GM10248 (cell line): ENCODE measurements at regions not wholly inside any gene's neighbourhood (a gene's known extent, or its start where the extent isn't known, plus 50 kb on each side); places are given as distances from the start of the nearest gene placed in this dataset.

Experiments
- CTCF ChIA-PET: fragments of 300-600 bp; sonication (Branson Sonifier 250); formaldehyde crosslinking; extraction: SDS; loops from one replicate; lab custom pipeline; 2021; ENCODE audit warnings: antibody characterized with exemption; lab: Yijun Ruan, JAX
- POLR2A ChIA-PET: fragments of 350-650 bp; sonication (Branson Sonifier 250); formaldehyde crosslinking; extraction: SDS; loops from one replicate; lab custom pipeline; 2020; ENCODE audit warnings: antibody characterized with exemption; lab: Yijun Ruan, JAX
- DNase-seq: peaks from one replicate; pipeline ENCODE4 v3.0.0; 2012; ENCODE audit errors: extremely low spot score
- TF ChIP-seq, protein P1 (sequence below): IDR thresholded peaks from 2 replicates; pipeline ENCODE4 v1.5.1; 2012; ENCODE audit warnings: mild to moderate bottlenecking, low read depth; ENCODE audit errors: extremely low read depth, missing control alignments, control extremely low read depth

DNA sequence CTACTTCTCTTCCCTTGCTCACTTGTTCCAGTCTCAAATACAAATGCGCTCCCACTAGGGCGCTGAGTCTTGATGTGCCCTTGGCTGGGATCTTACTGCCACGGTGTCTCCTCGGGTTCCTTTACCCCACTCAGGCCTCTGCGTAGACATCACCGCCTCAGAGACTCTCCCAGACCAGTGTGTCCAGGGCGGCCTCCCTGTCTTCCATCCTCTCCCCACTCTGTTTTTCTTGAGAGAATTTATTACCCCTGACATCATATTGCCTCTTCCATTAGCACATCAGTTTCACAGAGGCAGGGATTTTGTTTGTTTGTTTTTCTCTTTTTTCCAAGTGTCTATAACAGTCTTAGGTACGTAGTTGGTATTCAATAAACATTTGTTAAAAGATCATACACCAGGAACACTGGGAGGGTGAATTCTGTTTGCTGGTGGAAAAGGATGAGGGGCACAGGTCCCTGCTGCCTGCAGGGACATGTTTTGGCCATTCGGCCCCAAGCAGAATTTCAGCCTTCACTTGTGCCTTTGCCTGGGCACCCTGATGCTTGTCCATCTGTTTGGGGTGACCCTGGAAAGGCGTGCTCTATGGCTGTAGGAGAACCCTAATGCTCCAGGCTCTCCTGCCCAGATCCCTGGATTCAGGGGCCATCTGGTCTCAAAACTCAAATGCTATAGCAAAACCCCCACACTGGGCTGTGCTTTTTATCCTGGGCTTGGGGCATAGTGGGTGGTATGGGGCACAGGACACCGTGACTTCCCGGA, 55.0 kb downstream of the RPL37A start:
- TF ChIP-seq, protein P1, sequence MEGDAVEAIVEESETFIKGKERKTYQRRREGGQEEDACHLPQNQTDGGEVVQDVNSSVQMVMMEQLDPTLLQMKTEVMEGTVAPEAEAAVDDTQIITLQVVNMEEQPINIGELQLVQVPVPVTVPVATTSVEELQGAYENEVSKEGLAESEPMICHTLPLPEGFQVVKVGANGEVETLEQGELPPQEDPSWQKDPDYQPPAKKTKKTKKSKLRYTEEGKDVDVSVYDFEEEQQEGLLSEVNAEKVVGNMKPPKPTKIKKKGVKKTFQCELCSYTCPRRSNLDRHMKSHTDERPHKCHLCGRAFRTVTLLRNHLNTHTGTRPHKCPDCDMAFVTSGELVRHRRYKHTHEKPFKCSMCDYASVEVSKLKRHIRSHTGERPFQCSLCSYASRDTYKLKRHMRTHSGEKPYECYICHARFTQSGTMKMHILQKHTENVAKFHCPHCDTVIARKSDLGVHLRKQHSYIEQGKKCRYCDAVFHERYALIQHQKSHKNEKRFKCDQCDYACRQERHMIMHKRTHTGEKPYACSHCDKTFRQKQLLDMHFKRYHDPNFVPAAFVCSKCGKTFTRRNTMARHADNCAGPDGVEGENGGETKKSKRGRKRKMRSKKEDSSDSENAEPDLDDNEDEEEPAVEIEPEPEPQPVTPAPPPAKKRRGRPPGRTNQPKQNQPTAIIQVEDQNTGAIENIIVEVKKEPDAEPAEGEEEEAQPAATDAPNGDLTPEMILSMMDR, result no peak
- ChIA-PET CTCF (interaction anchor here (1.1 kb wide), 1 partner anchor 36 kb away, joined by 3 read pairs; no protein-coding TSS in a partner anchor), POLR2A (no interaction called here)
- DNase-seq, result no peak

DNA sequence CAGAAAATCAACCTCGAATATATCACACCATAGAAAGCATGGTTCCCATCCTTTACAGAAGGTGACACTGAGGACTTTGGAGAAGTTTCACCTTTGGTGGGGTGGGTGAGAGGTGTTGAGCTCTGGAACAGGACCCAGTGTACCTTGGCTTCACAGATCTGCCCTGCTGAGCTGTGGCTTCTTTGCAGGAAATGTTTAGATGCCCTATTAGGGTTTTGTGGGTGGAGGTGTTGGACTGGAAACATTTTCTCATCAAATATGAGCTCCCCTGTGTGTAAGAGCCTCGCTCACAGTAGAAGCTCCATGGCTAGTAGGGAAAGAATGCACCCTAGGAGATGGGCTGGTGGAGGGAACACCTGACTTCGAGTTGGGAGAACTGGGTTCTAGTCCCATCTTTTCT, 55.6 kb downstream of the RPL37A start:
- TF ChIP-seq, protein P1, result no peak
- no peak for DNase-seq
- ChIA-PET CTCF (interaction anchor here (1.1 kb wide), 1 partner anchor 37 kb away, joined by 3 read pairs; no protein-coding TSS in a partner anchor), POLR2A (no interaction called here)

DNA sequence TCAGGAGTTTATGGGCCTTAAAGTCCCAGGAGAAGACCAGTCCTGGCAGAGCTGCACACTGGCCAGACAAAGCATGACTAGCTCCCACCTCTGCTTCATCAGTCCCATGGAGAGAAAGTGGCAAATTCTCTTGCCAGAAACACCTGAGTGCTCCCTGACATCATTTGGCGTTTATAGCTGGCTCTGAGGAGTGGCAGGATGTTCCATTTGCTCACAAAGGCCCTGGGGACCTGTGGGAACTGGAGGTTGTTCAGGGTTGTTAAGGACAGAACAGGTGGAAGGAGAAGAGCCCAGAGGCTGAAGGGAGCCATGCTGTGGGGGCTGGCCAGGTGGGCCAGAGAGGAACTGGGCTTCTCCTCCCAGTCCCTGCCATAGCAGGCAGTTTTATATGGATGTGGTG, 56.1 kb downstream of the RPL37A start:
- CTCF ChIA-PET, result interaction anchor here (1.1 kb wide), 1 partner anchor 37 kb away, joined by 3 read pairs; no protein-coding TSS in a partner anchor
- TF ChIP-seq, protein P1, result no peak
- no peak for DNase-seq
- POLR2A ChIA-PET, result no interaction called here

DNA sequence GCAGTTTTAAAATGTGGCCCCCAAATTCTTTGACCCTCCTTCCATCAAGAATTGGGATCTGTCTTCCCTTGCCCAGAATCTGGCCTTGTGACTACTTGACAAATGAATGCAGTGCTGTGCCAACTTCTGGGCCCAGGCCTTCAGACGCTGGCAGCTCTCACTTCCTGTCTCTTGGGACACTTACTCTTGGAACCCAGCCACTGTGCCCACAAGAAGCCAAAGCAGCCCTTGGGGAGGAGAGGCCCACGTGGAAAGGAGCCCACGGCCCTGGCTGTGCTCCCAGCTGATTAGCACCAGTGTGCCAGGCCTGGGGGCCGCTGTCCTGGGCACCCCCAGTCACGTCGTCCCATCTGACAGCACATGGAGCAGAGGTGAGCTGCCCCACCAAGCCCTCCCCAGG, 56.6 kb downstream of the RPL37A start:
- DNase-seq, result no peak
- TF ChIP-seq, protein P1, result no peak
- CTCF ChIA-PET, result no interaction called here
- POLR2A ChIA-PET, result no interaction called here

DNA sequence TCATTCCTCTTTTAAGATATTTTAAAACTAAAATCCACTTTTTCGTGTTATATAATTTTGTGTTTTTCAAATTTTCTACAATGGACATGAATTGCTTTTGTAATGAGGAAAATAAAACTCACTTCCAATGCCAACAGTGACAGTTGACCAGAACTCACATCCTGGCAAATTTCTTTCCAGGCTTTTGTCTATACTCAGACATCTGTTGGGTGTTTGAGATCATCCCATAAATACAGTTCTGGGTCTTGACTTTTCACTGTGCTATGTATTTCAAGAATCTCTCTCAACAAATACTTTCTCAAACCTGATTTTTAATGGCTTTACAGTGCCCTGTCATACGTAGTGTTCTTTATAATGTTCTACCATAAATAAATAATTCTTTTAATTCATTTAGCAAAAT, 57.6 kb downstream of the RPL37A start:
- no peak for DNase-seq
- POLR2A ChIA-PET, result no interaction called here
- TF ChIP-seq, protein P1, result no peak
- CTCF ChIA-PET, result no interaction called here

DNA sequence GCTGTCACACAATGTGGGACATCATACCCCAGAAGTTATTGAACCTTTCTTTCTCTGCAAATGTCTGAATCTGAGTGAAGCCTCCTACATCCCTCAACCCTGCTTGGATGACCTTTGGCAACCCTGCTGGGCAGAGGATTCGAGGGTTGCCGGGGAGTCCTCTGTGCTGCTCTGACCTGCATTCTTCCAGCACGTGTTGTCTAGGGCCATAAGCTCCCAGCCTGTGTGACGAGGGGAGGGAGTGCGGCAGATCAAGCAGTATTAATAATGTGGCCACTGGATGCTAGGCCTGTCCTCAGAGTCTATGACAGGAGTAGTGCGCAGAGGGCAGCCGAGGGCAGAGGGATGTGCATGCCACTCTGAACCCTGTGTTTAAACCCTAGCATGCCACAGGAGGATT, 58.8 kb downstream of the RPL37A start:
- TF ChIP-seq, protein P1, result no peak
- DNase-seq, result no peak
- POLR2A ChIA-PET, result no interaction called here
- CTCF ChIA-PET, result no interaction called here
